22Rv1 (cell line): ENCODE measurements at regions not wholly inside any gene's neighbourhood (a gene's known extent, or its start where the extent isn't known, plus 50 kb on each side); places are given as distances from the start of the nearest gene placed in this dataset.

Source experiments
- CTCF ChIP-seq: fragments of 450-650 bp; IDR thresholded peaks from 2 replicates; pipeline ENCODE4 v1.5.1; 2017; ENCODE audit warnings: mild to moderate bottlenecking
- ZFX ChIP-seq: fragments of 450-650 bp; IDR thresholded peaks from 2 replicates; pipeline ENCODE4 v1.6.1; 2017; ENCODE audit warnings: antibody characterized with exemption, borderline replicate concordance

GRCh38 chr6:156628805-156629204, 148.4 kb upstream of the ARID1B start:
- TF ChIP-seq CTCF (no peak), ZFX (no peak)
